Myocyte (in vitro differentiated cells): ENCODE measurements at regions not wholly inside any gene's neighbourhood (a gene's known extent, or its start where the extent isn't known, plus 50 kb on each side); places are given as distances from the start of the nearest gene placed in this dataset.
"Not testable (repeated sequence)": the region's sequence is repeated elsewhere in the genome, so short reads cannot be mapped to it uniquely, and the experiment has no call there.

Source experiments
- DNase-seq: peaks from one replicate; pipeline ENCODE4 v3.0.0-alpha.2; 2012; ENCODE audit warnings: low read depth

- no peak for DNase-seq
Observed at GRCh38 chr11:64428693-64429092, 69.7 kb downstream of the RPS6KA4 start.

- DNase-seq: no peak
Observed at GRCh38 chr11:64429970-64430369, 71.0 kb downstream of the RPS6KA4 start.

GRCh38 chr11:64430645-64431044 is 71.7 kb downstream of the RPS6KA4 start:
- no peak for DNase-seq

- DNase-seq: no peak
Observed at GRCh38 chr11:64436000-64436399, 77.0 kb downstream of the RPS6KA4 start.

- peak; percentile 27 for DNase-seq
Observed at GRCh38 chr11:64437426-64437825, 78.5 kb downstream of the RPS6KA4 start.

GRCh38 chr11:64438986-64439771 is 80.2 kb downstream of the RPS6KA4 start:
- DNase-seq: no peak

GRCh38 chr11:64439772-64440491 is 81.0 kb downstream of the RPS6KA4 start:
- DNase-seq: not testable (repeated sequence)

- DNase-seq: no peak
Observed at GRCh38 chr11:64441127-64441526, 82.2 kb downstream of the RPS6KA4 start.

GRCh38 chr11:64443001-64443400 is 84.0 kb downstream of the RPS6KA4 start:
- DNase-seq: no peak

GRCh38 chr11:64444838-64445441 is 86.0 kb downstream of the RPS6KA4 start:
- peak; percentile 64 for DNase-seq

GRCh38 chr11:64445651-64446050 is 86.7 kb downstream of the RPS6KA4 start:
- DNase-seq: no peak

GRCh38 chr11:64447831-64448598 is 89.1 kb downstream of the RPS6KA4 start:
- DNase-seq: peak; percentile 85

GRCh38 chr11:64448599-64449380 is 89.8 kb downstream of the RPS6KA4 start:
- DNase-seq: peak; percentile 87

GRCh38 chr11:64449381-64450167 is 90.6 kb downstream of the RPS6KA4 start:
- peak; percentile 59 for DNase-seq

GRCh38 chr11:64450168-64450560 is 91.2 kb downstream of the RPS6KA4 start:
- no peak for DNase-seq

- DNase-seq: no peak
Observed at GRCh38 chr11:64451856-64452255, 92.9 kb downstream of the RPS6KA4 start.

- no peak for DNase-seq
Observed at GRCh38 chr11:64453466-64453865, 94.5 kb downstream of the RPS6KA4 start.

- DNase-seq: no peak
Observed at GRCh38 chr11:64455456-64456261, 96.7 kb downstream of the RPS6KA4 start.
